K562 (cell line): ENCODE measurements at regions not wholly inside any gene's neighbourhood (a gene's known extent, or its start where the extent isn't known, plus 50 kb on each side); places are given as distances from the start of the nearest gene placed in this dataset.

Experiments
- ATAC-seq: fragments of 200-7000 bp; cut with Tn5 transposase; 3 replicates; pipeline ENCODE4 v1.9.1; 2020; ENCODE audit warnings: moderate library complexity
- BruUV-seq: library from RNA; stranded (reverse); fragments of 400-500 nt; replicated peaks from 2 replicates; lab custom pipeline; 2021; lab: Mats Ljungman, UMichigan
- CTCF ChIA-PET: fragments of 300-600 bp; formaldehyde crosslinking; extraction: SDS; loops from one replicate; lab custom pipeline; 2021; ENCODE audit warnings: low intra/inter-chr PET ratio; lab: Yijun Ruan, JAX
- POLR2A ChIA-PET: fragments of 300-600, 350-650 bp; sonication (Branson Sonifier 250); formaldehyde crosslinking; extraction: SDS; loops from one replicate; lab custom pipeline; 2021; ENCODE audit warnings: antibody characterized with exemption, inconsistent platforms; lab: Yijun Ruan, JAX
- DNase-seq, 4 experiments: peaks; one replicate each; pipeline versions ENCODE4 v3.0.0 to v3.0.0-alpha.2; 2011 to 2018; ENCODE audit warnings: low spot score in 3 of 4, mixed read lengths in 3 of 4; ENCODE audit errors: extremely low read depth in 1 of 4
- FAIRE-seq: peaks from 2 replicates; lab custom pipeline; 2011; peaks lifted over from hg19 to GRCh38; lab: Jason Lieb, UNC
- H2AFZ ChIP-seq: 2 replicates; pipeline ENCODE4 v1.6.0; 2011; ENCODE audit warnings: low read depth, low read length, control low read depth, inconsistent platforms
- H3K27ac ChIP-seq: fragments of 200-600 bp; 3 replicates; pipeline ENCODE4 v1.8.0; 2011; ENCODE audit warnings: low read depth, mild to moderate bottlenecking, control low read depth, inconsistent platforms, low read length, moderate library complexity, mixed read lengths; ENCODE audit errors: extremely low read depth
- H3K27me3 ChIP-seq, 2 experiments: fragments of 300-600 bp in 1 of 2; 2 replicates in 1 of 2; 3 replicates in 1 of 2; pipeline versions ENCODE4 v1.6.0 to v1.8.0; 2011; ENCODE audit warnings: inconsistent platforms in 2 of 2, low read length in 2 of 2, mild to moderate bottlenecking in 1 of 2, mixed read lengths in 1 of 2, moderate library complexity in 1 of 2; ENCODE audit not compliant: control insufficient read depth in 2 of 2, insufficient read depth in 2 of 2
- H3K36me3 ChIP-seq: fragments of 300-600 bp; 3 replicates; pipeline ENCODE4 v1.8.0; 2011; ENCODE audit warnings: mild to moderate bottlenecking, low read length, inconsistent platforms; ENCODE audit not compliant: control insufficient read depth, insufficient read depth
- H3K4me1 ChIP-seq, 2 experiments: fragments of 200-600 bp in 1 of 2; replicated peaks in 1 of 2; 2 replicates in 1 of 2; 3 replicates in 1 of 2; pipeline versions ENCODE4 v1.5.1 to v1.8.0; 2011; ENCODE audit warnings: inconsistent platforms in 2 of 2, low read length in 2 of 2, mild to moderate bottlenecking in 1 of 2, mixed read lengths in 1 of 2, moderate library complexity in 1 of 2; ENCODE audit not compliant: control insufficient read depth in 2 of 2, insufficient read depth in 2 of 2
- H3K4me2 ChIP-seq: 2 replicates; pipeline ENCODE4 v1.6.1; 2011; ENCODE audit warnings: low read length, control low read depth, inconsistent platforms, mixed read lengths; ENCODE audit not compliant: insufficient read depth
- H3K4me3 ChIP-seq: fragments of 200-600 bp; sonication (generic), shearing (Covaris generic); 2 replicates; pipeline ENCODE4 v1.5.1; 2016; ENCODE audit warnings: control low read depth, inconsistent platforms
- H3K79me2 ChIP-seq: fragments of 200-600 bp; 3 replicates; pipeline ENCODE4 v1.8.0; 2011; ENCODE audit warnings: low read length, inconsistent platforms; ENCODE audit not compliant: control insufficient read depth, insufficient read depth
- H3K9ac ChIP-seq, 2 experiments: 2 replicates each; pipeline versions ENCODE4 v1.6.0 to v1.6.1; 2011; ENCODE audit warnings: low read depth in 2 of 2, low read length in 2 of 2, control low read depth in 1 of 2, inconsistent platforms in 1 of 2, mild to moderate bottlenecking in 1 of 2, mixed read lengths in 1 of 2; ENCODE audit not compliant: insufficient read depth in 1 of 2
- H3K9me1 ChIP-seq: one replicate; pipeline ENCODE4 v1.6.0; 2011; ENCODE audit warnings: inconsistent platforms, mild to moderate bottlenecking, low read length, moderate library complexity; ENCODE audit not compliant: control insufficient read depth, insufficient read depth
- H3K9me3 ChIP-seq: replicated peaks from 2 replicates; pipeline ENCODE4 v1.5.1; 2011; ENCODE audit warnings: low read depth, low read length, inconsistent platforms; ENCODE audit not compliant: control insufficient read depth, insufficient read depth
- H4K20me1 ChIP-seq: replicated peaks from 2 replicates; pipeline ENCODE4 v1.6.1; 2011; ENCODE audit warnings: low read length, inconsistent platforms, mixed read lengths; ENCODE audit not compliant: control insufficient read depth, insufficient read depth
- ATF3 ChIP-seq, 2 experiments: fragments of 450-650 bp in 1 of 2; sonication (generic) in 1 of 2; formaldehyde crosslinking in 1 of 2; IDR thresholded peaks in 1 of 2; conservative IDR thresholded peaks in 1 of 2; 2 replicates each; pipeline versions ENCODE4 v1.6.1 to v1.8.1; 2016 to 2023; ENCODE audit warnings: mild to moderate bottlenecking in 2 of 2, moderate library complexity in 2 of 2, inconsistent platforms in 1 of 2, missing genetic modification reagents in 1 of 2
- CGGBP1 ChIP-seq: fragments of 250-450 bp; sonication (Bioruptor Pico); IDR thresholded peaks from 2 replicates; pipeline ENCODE4 v1.9.0; 2021; ENCODE audit warnings: mild to moderate bottlenecking
- ELF1 ChIP-seq: fragments of 200-800 bp; sonication (Bioruptor generic); IDR thresholded peaks from 2 replicates; pipeline ENCODE4 v1.6.1; 2016; ENCODE audit warnings: missing genetic modification characterization, missing compliant biosample characterization
- ETV6 ChIP-seq, 3 experiments: fragments of 150-350 bp in 1 of 3; sonication (generic) in 1 of 3; formaldehyde crosslinking in 1 of 3; IDR thresholded peaks; 2 replicates each; pipeline versions ENCODE4 v1.6.1 to v1.8.0; 2014 to 2022; ENCODE audit warnings: borderline replicate concordance in 2 of 3, low read depth in 2 of 3, antibody characterized with exemption in 1 of 3, low read length in 1 of 3, mild to moderate bottlenecking in 1 of 3, missing genetic modification reagents in 1 of 3
- FOXM1 ChIP-seq, 2 experiments: fragments of 450-650 bp in 1 of 2; sonication (generic) in 1 of 2; formaldehyde crosslinking in 1 of 2; IDR thresholded peaks; 2 replicates each; pipeline versions ENCODE4 v1.6.1 to v1.9.0; 2017 to 2022; ENCODE audit warnings: low read depth in 2 of 2, mild to moderate bottlenecking in 2 of 2, missing genetic modification reagents in 1 of 2, moderate library complexity in 1 of 2
- ZBTB12 ChIP-seq: fragments of 250-450 bp; sonication (Bioruptor Pico); IDR thresholded peaks from 2 replicates; pipeline ENCODE4 v1.4.0; 2020
- ZNF518B ChIP-seq: fragments of 250-450 bp; sonication (Bioruptor Pico); IDR thresholded peaks from 2 replicates; pipeline ENCODE4 v1.5.0; 2021; ENCODE audit warnings: mild to moderate bottlenecking, moderate library complexity
- ZNF57 ChIP-seq: fragments of 450-650 bp; formaldehyde crosslinking; IDR thresholded peaks from 2 replicates; pipeline ENCODE4 v1.4.0; 2020; ENCODE audit warnings: mild to moderate bottlenecking, moderate library complexity
- ZNF589 ChIP-seq: fragments of 200-800 bp; sonication (Bioruptor generic); IDR thresholded peaks from 2 replicates; pipeline ENCODE4 v1.6.1; 2016; ENCODE audit warnings: low read depth, missing genetic modification characterization, missing compliant biosample characterization
- WGBS: fragments of 100-300 bp; shearing (Covaris generic); methylation state at CpG from one replicate; pipeline ENCODE4 v1.1.6; 2016; ENCODE audit warnings: low coverage, mixed read lengths; ENCODE audit not compliant: insufficient coverage; ENCODE audit errors: missing lambda C conversion rate; 5-methylcytosine and 5-hydroxymethylcytosine counted together
- in situ Hi-C: fragments of 300-500 bp; cut with MboI; formaldehyde crosslinking; loops from 4 replicates; pipeline ENCODE4 v1.15.0; 2018; ENCODE audit warnings: inconsistent platforms, mixed read lengths
- intact Hi-C: fragments of 100-400 bp; cut with micrococcal nuclease; formaldehyde crosslinking; loops from 2 replicates; pipeline ENCODE4 v1.14.2; 2022

GRCh38 chr5:92064993-92065392 lies 681.9 kb upstream of the ARRDC3 start:
- H3K9me3 ChIP-seq: no peaks in the 10 kb centered on the region
- H3K36me3 ChIP-seq: no peaks in the 10 kb centered on the region
- H3K79me2 ChIP-seq: no peaks in the 10 kb centered on the region
- ATAC-seq (no peak), FAIRE-seq (no peak), DNase-seq (no peak)
- H3K27ac ChIP-seq: no peak overlapping the region
- 0% methylated on average over 1 of the region's 1 CpG for WGBS
- TF ChIP-seq ZNF589 (no peak), FOXM1 (IDR thresholded peaks at IDR 0.05; ENCODE audit: low read depth) (no peak), FOXM1 (CRISPR knock-in tag; IDR thresholded peaks at IDR 0.05; ENCODE audit: low read depth) (no peak)
- H3K27me3 ChIP-seq: no peaks in the 10 kb centered on the region
- no peak overlapping the region for H3K4me2 ChIP-seq
- H3K4me1 ChIP-seq: no peaks in the 10 kb centered on the region
- intact Hi-C loops (no loop called here), in situ Hi-C loops (no loop called here)
- BruUV-seq: no TSS peak
- no peak overlapping the region for H3K9ac ChIP-seq
- ChIA-PET POLR2A (no interaction called here), CTCF (no interaction called here)
- H3K4me3 ChIP-seq: no peak overlapping the region
- no peak overlapping the region for H2AFZ ChIP-seq
- no peaks in the 10 kb centered on the region for H3K9me1 ChIP-seq
- no peaks in the 10 kb centered on the region for H4K20me1 ChIP-seq

- DNase-seq (no peak), ATAC-seq (no peak), FAIRE-seq (no peak)
- no peak overlapping the region for H3K4me2 ChIP-seq
- no peak overlapping the region for H3K4me3 ChIP-seq
- H3K9me3 ChIP-seq: no peaks in the 10 kb centered on the region
- no peaks in the 10 kb centered on the region for H4K20me1 ChIP-seq
- H2AFZ ChIP-seq: no peak overlapping the region
- no peak overlapping the region for H3K27ac ChIP-seq
- H3K79me2 ChIP-seq: no peaks in the 10 kb centered on the region
- ChIA-PET POLR2A (no interaction called here), CTCF (no interaction called here)
- no peak overlapping the region for H3K9ac ChIP-seq
- no peaks in the 10 kb centered on the region for H3K9me1 ChIP-seq
- H3K36me3 ChIP-seq: no peaks in the 10 kb centered on the region
- in situ Hi-C loops (no loop called here), intact Hi-C loops (no loop called here)
- no peaks in the 10 kb centered on the region for H3K4me1 ChIP-seq
- no peaks in the 10 kb centered on the region for H3K27me3 ChIP-seq
- BruUV-seq: no TSS peak
- TF ChIP-seq ZNF518B: no peak
- no peak for TF ChIP-seq ELF1 (tag)
- TF ChIP-seq ETV6 (IDR thresholded peaks at IDR 0.05; ENCODE audit: borderline replicate concordance in 1 of 2, low read depth in 2 of 2, low read length in 1 of 2): no peak
- TF ChIP-seq ETV6 (CRISPR knock-in tag; IDR thresholded peaks at IDR 0.05; ENCODE audit: borderline replicate concordance): no peak
- TF ChIP-seq ZNF57 (CRISPR knock-in tag): no peak
- no peak for TF ChIP-seq ATF3 (IDR thresholded peaks at IDR 0.05)
- no peak for TF ChIP-seq ATF3 (CRISPR knock-in tag; conservative IDR thresholded peaks at IDR 0.05)
- TF ChIP-seq ZBTB12 (CRISPR knock-in tag): no peak
- no peak for TF ChIP-seq CGGBP1 (CRISPR knock-in tag)
Observed at GRCh38 chr5:92051741-92052140, 668.6 kb upstream of the ARRDC3 start.
